ENCODE measurements at regions not wholly inside any gene's neighbourhood (a gene's known extent, or its start where the extent isn't known, plus 50 kb on each side); places are given as distances from the start of the nearest gene placed in this dataset.

- TF ChIP-seq CREB1 (IDR thresholded peaks at IDR 0.05; ENCODE audit: low read depth) (no peak), YY1 (IDR thresholded peaks at IDR 0.05; ENCODE audit: low read depth) (no peak), REST (IDR thresholded peaks at IDR 0.05; ENCODE audit: low read depth) (no peak), TAF1 (IDR thresholded peaks at IDR 0.05; ENCODE audit: low read depth) (no peak), RAD21 (IDR thresholded peaks at IDR 0.05; ENCODE audit: low read depth) (no peak), TEAD4 (IDR thresholded peaks at IDR 0.05) (no peak)
- TF ChIP-seq, protein P1, sequence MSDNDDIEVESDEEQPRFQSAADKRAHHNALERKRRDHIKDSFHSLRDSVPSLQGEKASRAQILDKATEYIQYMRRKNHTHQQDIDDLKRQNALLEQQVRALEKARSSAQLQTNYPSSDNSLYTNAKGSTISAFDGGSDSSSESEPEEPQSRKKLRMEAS (IDR thresholded peaks at IDR 0.05), result no peak
Measured at GRCh38 chr7:125563557-125563956, 633.9 kb upstream of the POT1 start.

Measured in Ishikawa (cell line).